ENCODE measurements at regions not wholly inside any gene's neighbourhood (a gene's known extent, or its start where the extent isn't known, plus 50 kb on each side); places are given as distances from the start of the nearest gene placed in this dataset.
A peak's percentile ranks its signal among the peaks of the same experiment; 100 is the strongest.

DNA sequence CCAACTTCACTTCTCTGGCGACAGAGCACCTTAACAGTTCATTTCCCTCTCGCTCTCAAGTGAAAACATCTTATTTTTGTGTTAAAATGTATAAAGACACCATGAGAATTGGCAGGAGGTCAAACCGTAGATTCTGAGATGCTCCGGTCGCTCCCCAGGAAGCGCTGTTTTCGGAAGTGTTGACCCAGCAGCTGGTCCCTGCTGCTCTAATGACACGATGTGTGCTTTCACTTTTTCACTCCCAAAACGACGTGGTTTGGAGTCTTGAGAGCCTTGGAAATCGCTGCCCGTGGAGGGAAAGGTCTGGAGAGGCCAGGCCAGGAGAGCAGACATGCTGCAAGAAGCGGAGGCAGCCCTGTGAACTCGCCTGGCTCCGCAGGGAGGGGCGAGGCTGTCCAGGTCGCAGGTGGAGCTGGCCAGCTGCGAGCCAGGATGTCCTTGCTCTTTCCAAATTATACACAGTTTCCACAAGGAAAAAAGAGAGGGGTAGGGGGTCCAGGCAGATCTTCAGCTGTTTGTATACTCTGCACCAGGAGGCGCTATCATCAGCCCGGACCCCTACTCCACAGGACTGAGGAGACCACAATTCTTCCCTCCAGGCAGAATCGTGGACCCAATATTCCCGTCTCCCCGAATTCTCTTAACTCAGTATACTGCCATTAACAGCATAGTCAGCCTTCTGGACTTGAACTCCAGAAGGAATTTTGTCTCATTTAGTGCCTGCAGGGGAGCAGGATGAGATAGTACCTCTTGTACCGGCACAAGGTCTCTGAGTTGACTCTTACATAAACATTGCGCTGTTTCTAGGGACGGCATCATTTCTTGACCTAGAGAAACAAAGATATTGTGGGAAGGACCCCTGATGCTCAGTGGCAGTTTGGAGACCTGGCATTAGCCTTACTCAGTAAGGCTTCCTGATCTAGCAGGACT lies 248.6 kb upstream of the ANKRD55 start:
- DNase-seq (ENCODE audit: low read depth, low spot score) = no peak
- H3K4me3 ChIP-seq (ENCODE audit: low read length) = peak overlapping the region; percentile 16

DNA sequence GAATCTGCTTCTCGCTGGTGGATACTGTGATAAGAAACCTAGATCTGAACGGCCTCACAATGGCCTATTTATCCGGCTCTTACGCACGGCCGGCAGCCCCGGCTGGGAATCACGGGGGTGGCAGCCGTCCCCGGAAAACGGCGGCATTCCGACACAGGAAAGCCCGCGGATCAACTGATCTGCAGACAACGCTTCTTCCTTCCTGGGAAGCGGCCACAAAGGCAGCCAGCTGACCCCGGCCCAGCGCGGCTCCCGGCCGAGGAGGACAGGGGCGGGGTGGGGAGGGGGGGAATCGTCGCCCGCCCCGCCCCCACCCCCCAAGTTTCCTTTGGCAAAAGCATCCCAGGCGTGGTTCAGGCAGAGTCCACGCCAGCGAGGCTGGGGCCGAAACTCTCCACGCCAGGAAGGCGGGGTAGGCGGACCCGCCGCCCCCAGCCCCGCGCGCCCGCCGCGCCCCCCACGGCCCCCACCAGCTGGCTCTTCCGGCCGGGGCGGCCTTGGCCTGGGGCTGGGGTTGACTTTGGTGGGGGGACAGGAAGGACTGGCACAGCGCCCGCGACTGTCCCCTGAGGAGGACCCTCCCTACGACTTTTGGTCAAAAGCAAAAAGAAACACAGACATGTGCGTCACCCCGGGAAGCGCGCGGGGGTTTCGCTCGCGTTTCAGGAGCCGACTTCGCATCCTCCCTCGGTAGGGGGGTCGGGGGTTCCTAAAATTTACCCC lies 247.7 kb upstream of the ANKRD55 start:
- DNase-seq (ENCODE audit: low read depth, low spot score) = no peak
- peak overlapping the region; percentile 16 for H3K4me3 ChIP-seq (ENCODE audit: low read length)

DNA sequence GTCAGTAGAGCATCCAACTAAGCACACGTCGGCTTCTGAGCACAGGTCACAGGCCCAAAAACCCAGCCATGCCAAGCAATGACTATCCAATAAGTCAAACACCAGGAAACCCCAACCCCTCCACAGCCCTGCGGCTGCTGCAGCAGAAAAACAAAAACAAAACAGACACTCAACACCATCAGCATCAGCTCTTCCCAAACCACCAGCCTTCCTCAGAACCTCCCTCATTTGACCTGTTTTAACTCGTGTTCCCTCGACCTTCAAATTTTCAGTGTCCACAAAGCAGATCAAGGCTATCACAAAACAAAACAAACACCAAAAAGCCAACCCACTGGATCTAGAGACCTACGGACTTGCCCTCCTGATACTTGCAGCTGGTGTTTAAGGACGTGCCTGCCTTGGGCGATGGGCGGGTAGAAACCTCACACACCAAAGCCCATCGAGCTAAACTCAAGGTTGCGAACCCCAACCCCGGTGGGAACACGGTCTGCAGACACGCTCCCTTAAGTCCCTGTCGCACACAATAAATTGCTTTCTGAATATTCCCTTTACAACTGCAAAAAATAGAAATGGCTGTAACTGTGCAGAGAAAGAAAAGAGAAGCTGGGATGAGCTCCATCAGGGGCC lies 247.1 kb upstream of the ANKRD55 start:
- no peak overlapping the region for H3K4me3 ChIP-seq (ENCODE audit: low read length)
- DNase-seq (ENCODE audit: low read depth, low spot score) = no peak

DNA sequence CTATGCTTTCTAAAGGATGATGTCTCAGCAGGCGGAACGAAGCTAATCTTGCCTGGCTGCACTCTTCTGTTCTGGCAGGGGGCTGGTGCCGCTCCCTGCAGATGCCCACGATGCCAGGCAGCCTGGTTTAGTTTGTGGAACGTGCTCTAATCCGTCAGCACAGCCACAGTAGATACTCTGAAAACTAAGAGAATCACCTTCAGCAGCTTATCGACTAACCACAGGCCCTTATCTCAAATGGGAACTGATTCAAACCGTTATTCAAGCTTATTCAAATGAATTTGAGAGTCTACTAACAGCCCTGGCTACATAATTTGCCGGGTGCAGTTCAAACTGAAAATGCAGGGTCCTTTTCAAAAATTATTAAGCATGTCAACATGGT lies 246.6 kb upstream of the ANKRD55 start:
- no peak for DNase-seq (ENCODE audit: low read depth, low spot score)
- no peak overlapping the region for H3K4me3 ChIP-seq (ENCODE audit: low read length)

DNA sequence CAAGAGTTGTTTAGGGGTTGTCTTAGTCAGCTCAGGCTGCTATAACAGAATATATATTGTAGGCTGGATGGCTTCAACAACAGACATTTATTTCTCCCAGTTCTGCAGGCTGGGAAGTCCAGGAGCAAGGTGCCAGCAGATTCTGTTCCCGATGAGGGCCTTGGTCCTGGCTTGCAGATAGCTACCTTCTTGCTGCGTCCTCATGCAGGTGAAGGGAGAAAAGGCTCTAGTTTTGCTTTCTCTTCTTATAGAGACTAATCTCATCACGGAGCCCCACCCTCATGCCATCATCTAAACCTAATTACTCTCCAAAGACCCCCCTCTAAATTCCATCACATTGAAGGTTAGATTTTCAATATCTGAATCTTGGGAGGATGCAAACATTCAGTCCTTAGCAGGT lies 246.0 kb upstream of the ANKRD55 start:
- DNase-seq (ENCODE audit: low read depth, low spot score) = no peak
- no peak overlapping the region for H3K4me3 ChIP-seq (ENCODE audit: low read length)

DNA sequence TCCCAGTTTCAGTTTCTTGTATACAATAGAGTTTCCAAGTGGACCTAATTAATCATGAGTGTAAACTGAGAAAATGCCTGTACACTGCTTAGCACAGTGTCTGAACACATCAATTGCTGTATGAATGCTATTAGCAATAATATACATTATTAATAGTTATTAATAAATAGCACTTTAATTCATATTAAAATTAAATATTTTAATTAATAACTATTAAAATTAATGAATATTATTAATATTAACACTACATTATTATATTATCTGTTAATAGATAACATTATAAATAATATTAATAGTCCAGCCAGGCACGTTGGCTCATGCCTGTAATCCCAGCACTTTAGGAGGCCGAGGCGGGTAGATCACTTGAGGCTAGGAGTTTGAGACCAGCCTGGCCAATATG lies 244.9 kb upstream of the ANKRD55 start:
- H3K4me3 ChIP-seq (ENCODE audit: low read length) = no peak overlapping the region
- DNase-seq (ENCODE audit: low read depth, low spot score) = no peak

DNA sequence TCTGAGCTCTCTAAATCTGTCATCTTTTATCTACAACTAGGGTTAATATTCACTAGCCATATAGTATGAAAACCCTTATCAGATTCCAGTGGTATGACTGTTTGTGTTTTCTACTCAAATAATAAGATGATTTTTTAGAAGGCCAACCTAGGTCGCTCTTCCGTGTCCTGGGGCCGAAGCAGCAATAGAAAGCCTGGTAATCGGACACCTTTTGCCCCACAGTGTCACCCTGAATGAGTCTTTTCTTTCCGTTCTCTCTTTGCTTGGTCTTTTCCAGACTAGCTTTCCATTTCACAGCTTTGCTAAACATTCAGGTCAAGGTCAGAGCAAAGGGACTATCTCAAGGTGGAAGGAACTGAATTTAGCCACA lies 243.3 kb upstream of the ANKRD55 start:
- no peak for DNase-seq (ENCODE audit: low read depth, low spot score)
- H3K4me3 ChIP-seq (ENCODE audit: low read length) = no peak overlapping the region

DNA sequence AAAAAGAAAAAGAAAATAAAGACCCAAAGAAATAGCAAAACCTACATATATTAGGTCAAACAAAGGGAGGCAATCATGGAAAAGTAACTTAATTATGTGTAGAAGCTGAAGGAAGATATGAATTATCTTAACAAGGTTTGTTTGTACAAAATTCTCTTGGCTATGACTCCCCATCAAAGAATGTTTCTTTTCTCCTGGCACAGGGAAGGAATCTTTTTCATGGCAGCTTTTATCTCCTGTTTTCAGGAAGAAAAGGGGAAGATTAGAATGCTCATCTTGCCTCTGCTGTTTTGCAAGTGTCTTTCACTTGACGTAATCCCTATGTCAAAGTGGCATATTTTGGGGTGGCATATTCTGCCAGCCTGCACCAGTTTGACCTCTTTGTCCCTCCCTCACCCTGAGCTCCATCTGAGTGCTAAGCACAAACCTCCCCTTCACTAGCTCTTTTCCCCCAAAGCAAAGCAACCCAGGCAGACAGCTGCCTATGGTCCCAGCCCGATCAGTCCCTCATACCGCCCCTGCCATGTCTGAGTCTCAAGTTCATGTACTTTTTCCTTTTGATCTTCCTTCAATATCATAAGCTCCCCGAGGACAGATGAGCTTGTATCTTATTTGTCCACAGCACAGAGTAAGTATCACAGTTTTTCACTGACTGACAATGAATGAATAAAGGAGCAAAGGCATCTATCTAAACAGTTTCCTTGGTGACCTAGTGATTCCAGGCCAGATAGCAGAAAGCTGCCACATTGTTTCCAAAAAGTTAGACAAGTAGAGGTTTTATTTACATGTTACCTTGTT lies 242.8 kb upstream of the ANKRD55 start:
- DNase-seq (ENCODE audit: low read depth, low spot score) = no peak
- H3K4me3 ChIP-seq (ENCODE audit: low read length) = no peak overlapping the region

DNA sequence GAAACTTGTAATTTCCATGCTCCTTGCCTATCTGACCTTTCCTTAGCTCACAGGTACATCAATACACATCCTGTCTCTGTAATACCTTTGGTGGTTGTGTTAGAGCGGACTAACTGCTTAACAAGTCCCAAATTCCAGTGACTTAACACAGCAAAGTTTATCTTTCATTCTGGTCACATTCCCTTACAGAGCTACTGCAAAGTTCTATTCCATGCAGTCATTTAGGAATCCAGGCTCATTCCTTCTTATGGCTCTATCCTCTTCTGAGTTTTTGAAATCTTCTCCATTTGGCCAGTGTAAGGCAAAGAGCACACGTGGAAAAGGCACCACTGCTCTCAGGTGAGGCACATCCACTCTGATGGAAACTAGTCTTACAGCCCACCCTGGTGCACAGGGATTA lies 238.6 kb upstream of the ANKRD55 start:
- no peak for DNase-seq (ENCODE audit: low read depth, low spot score)

DNA sequence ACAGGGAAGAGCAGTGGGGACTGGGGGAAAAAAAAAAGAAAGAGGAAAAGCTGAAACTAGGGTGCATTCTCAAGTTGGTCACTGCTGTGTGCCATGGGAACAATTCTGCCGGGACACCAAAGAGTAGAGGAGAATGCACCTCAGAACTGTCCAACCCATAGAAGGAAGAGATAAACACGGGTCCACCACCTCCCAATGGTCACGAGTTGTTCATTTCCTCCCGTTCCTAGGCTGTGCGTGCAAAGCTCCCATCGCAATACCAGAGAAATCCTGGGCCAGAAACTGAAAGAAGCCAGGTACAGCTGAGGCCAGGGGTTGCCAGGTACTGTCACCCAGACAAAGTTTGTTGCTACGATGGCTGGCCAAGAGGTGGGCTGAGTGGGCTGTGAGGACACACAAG lies 236.9 kb upstream of the ANKRD55 start:
- no peak overlapping the region for H3K4me3 ChIP-seq (ENCODE audit: low read length)
- DNase-seq (ENCODE audit: low read depth, low spot score) = no peak

More for the DNA sequence above, 238.6 kb upstream of the ANKRD55 start:
- H3K4me3 ChIP-seq (ENCODE audit: low read length) = no peak overlapping the region

DNA sequence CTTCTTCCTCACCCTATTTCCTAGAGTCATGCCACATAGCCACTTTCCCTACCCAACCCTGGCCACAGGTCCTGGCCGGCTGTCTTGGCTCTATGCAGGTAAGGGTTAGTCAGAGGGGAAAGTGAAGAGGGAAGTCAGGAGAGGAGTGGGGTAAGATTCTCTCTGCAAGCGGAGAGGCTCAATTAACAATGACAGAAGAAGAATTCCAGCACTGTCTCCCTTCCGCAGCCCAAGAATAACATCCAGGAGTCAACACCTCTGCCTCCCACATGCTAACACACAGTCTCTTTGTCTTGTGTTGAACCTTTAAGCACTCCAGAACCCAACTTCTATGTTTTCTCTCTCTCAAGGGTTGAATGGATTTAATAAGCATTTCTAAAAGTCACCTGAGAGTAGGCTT lies 235.1 kb upstream of the ANKRD55 start:
- H3K4me3 ChIP-seq (ENCODE audit: low read length) = no peak overlapping the region
- no peak for DNase-seq (ENCODE audit: low read depth, low spot score)

DNA sequence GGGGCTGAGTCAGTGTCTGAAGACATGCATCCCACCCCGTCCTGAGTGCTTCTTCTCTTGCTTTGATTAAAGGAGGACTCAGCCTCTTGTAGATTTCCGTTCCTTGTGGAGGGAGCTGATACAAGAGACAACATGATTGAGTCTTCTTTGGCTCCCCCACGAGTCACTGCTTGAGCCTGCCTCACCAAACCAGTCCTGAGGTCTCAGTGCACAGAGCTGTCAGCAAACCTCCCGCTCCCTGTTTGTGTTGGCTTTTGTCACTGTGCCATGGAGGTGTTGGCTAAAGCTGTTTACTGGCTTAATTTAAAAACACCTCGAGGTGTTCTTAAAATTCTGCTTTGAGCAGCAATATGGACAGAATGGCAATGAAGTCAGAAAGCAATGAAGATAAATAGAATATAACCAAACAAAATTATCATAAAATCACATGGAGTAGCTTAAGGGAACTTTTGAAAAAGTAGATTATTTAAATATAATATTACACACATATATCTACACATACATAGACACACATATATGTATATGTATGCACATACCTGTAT lies 234.1 kb upstream of the ANKRD55 start:
- no peak overlapping the region for H3K4me3 ChIP-seq (ENCODE audit: low read length)
- DNase-seq (ENCODE audit: low read depth, low spot score) = no peak

DNA sequence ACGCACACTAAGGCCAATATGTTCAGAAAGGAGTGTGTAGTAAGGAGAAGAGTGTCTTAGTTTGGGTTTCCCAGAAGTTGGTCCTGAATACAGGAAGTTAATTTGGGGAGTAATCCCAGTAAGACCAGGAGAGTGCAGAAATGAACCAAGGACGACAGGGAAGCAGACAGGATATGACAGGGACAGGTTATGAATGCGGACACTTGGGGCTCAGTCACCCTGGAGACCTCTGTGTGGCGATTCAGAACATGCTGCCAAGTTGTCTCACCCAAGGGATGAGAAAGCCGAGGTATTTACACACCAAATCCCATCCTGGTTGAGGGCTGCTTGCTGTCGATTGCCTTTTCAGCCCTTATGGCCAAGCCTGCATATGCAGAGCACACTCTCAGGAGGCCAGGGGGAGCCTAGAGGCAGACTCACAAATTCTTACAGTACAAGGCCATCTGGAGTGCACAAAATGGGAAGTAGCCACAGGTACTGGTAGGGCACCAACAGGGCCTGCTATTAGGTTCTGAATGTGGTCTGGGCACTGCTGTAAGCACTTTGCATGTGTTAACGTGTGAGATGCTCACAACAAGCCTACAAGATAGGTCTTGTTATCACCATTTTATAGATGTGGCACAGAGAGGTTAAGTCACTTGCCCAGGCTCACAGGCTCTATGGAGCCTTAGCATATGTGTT lies 233.1 kb upstream of the ANKRD55 start:
- DNase-seq (ENCODE audit: low read depth, low spot score) = no peak

DNA sequence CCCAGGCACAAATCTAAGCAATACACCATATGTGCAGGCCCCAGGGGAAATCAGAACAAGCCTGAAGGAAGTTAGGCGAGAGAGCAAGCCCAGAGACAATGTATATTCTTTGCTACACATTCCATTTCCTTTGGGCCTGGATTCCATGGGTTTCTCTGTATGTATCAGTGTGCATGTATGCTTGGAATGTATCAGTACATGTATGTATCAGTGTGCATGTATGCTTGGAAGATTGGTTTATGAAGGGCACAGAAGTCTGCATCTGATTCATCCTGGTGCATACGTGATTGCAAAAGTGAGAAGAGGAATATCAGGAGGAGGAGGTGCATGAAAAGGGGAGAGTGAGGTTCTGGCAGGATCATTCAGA lies 232.6 kb upstream of the ANKRD55 start:
- no peak for DNase-seq (ENCODE audit: low read depth, low spot score)
- no peak overlapping the region for H3K4me3 ChIP-seq (ENCODE audit: low read length)

More for the DNA sequence above, 233.1 kb upstream of the ANKRD55 start:
- no peak overlapping the region for H3K4me3 ChIP-seq (ENCODE audit: low read length)

DNA sequence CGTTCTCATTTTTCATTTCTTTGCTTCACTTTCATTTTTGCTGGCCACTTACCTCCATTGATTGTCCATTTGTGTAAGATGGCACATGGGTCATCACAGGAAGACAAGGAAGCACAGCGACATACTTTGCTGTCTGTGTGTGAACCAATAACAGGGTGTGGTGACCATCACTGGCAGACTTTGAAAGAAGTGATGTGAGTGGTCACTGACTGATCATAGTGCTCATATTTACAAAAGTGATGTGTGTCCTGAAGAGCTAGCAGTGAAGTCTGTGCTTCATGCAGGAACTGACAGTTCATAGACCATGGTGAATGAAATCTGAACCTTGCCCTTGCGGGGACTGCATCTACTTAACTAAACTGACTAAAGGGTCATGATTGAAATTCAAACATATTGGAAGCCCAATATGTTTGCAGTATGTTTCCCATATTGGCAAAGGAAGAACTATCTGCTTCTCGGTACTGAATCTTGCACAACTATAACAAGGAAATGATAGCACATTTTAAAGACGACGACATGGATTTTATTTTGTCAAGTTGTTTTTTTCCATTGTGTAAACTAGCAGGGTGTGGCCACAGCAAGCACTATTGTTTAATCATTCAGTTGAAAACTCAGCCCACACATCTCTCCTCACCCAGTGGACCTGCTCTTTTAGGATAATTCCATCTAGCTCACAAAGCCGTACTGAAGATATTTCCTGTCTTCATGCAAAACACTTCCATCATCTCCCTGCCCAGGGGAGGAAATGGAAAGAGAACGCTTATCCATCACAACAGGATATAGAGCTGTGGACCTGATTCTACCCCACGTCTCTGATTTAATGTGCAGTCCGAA lies 232.0 kb upstream of the ANKRD55 start:
- no peak overlapping the region for H3K4me3 ChIP-seq (ENCODE audit: low read length)
- DNase-seq (ENCODE audit: low read depth, low spot score) = no peak

DNA sequence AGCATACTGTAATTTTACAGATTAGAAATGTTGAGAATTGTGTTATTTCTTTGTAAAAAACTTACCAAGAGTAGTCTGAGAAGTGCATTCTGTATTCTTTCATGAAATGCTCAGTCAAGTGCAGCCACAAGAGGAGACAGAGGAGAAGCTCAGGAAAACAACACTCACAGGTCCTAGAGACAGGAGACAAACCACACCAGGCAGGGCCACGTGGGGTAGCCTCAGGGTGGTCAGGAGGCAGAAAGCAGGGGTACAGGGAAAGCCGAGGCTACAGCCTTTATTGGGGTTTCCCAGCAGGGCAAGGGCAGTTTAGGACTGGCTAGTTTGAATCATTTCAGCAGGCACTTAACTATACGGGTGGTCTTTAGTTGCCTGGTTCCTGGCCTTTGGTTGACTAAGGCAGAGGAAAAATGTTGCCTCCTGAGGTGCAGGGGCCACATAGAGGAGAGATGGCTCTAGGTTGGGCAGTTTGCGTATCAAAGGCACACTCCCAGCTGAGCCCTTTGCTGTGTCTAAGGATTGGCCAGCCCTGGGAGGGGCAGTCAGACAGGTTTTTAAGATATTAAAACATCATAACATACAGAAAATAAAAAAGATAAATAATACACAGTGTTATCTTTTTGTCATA lies 230.9 kb upstream of the ANKRD55 start:
- no peak overlapping the region for H3K4me3 ChIP-seq (ENCODE audit: low read length)
- DNase-seq (ENCODE audit: low read depth, low spot score) = no peak

DNA sequence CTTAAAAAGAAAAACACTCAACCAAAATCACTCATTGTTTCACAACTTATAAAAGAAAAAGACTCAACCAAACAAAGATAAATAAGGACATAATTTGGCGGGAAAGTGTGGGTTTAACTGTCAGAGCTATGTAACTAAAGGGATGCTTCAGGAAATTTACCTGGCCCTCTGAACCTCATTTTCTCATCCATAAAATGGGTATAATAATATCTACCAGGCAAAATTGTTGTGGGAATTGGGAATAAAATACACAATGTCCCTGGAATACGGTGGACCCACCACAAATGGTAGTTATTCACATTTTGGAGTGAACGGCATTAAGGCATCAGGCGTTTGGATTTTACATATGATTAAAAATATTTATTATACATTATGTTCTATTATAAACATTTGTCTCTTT lies 228.5 kb upstream of the ANKRD55 start:
- H3K4me3 ChIP-seq (ENCODE audit: low read length) = no peak overlapping the region
- no peak for DNase-seq (ENCODE audit: low read depth, low spot score)
